ENCODE measurements at regions not wholly inside any gene's neighbourhood (a gene's known extent, or its start where the extent isn't known, plus 50 kb on each side); places are given as distances from the start of the nearest gene placed in this dataset.
A peak's percentile ranks its signal among the peaks of the same experiment; 100 is the strongest.

DNA sequence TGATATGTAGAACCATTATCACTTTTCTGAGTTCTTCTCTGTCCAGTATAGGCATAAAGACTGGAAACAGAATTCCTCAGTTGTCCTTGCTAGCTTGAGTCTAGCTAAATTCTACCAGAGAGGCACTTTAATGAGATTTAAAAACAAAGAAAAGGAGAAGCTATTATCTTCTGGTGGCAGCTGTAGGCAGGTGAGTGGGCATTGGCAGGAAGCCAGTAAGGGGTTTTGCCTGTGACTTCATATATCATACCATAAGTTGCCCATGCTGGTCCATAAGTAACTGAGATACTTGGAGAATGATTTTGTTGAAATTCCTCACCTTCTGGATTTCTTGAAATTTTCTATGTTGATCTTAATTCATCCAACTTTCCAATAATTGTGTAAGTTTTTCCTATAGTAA, 402.3 kb upstream of the TGFBR2 start:
- DNase-seq (ENCODE audit: low read depth): no peak

GRCh38 chr3:30206051-30206450, 400.4 kb upstream of the TGFBR2 start:
- no peak for DNase-seq (ENCODE audit: low read depth)

- peak; percentile 87 for DNase-seq (ENCODE audit: low read depth)
Measured at GRCh38 chr3:30221619-30222018, 384.8 kb upstream of the TGFBR2 start.

GRCh38 chr3:30222441-30222840, 384.0 kb upstream of the TGFBR2 start:
- no peak for DNase-seq (ENCODE audit: low read depth)

DNA sequence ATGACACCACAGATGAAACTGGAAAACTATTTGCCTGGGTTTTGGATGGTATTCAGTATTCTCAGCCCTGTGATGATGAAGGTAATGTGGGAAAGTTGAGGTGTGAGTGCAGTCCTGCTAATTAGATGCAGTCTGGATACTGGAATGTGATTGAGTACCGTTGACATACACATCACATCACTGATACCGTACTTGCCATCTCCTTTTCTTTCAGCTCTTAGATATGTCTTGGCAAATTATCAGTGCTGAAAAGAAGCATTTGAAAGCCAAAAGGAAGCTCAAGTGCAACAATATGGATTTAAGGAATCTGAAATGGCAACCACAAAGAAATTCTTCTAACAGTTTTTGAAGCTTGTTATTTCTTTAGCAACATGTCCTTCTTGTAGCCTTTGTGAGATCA, 381.4 kb upstream of the TGFBR2 start:
- no peak for DNase-seq (ENCODE audit: low read depth)

DNA sequence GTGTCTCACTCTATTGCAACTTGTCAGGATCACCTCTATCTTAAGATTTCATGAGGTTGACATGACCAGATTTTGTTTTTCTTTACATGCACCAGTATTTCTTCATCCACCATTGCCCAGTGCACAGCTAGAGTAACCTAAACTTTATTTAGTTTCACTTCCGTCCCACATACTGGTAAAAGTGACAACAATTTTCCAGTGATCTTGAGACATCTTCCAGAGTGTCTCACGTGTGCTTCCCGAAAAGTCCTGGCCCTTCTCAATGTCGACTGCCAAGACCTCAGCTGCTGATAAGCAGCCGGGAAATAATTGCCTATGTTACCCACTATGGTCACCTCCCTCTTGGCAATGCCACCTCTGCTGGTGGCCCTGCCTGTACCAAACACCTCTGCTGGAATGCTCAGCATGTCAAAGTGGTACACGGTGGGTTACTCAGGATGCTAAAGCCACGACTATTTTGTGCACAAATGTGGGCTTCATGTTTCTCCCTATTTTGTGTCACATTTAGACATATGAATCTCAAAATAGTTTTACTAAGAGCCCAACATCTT, 379.7 kb upstream of the TGFBR2 start:
- peak; percentile 58 for DNase-seq (ENCODE audit: low read depth)

DNA sequence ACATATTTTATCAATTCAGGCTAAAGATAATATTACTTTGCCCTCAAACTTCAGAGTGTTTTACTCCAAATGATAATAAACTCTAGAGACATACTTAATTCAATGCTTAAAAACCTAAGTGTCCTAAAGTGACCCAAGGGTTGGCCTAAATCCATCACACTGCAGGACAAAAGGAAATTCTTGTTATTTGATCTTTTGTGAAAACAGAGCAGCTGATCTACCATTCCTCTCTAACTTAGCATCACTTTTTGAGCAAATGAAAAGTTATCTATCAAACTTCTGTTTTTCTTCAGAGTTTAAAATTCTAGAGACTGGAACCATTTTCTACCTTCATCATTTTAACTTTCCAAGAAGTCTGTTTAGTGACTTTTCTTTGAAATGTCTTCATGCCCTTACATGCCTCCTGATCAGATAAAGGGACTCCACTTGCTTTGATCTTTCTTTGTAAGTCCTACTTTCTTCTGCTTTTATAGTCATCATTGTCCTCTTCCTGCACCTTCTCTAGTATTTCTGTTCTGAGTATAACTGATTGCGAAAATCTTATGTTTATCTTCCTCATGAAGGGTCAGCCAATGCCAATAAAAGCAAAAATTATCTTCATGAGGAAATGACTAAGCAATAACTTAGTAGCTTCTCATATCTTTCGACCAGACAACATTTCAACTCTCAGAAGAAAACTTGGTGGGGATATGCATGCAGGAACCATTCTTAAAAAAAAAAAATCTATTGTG, 378.7 kb upstream of the TGFBR2 start:
- DNase-seq (ENCODE audit: low read depth): peak; percentile 84

DNA sequence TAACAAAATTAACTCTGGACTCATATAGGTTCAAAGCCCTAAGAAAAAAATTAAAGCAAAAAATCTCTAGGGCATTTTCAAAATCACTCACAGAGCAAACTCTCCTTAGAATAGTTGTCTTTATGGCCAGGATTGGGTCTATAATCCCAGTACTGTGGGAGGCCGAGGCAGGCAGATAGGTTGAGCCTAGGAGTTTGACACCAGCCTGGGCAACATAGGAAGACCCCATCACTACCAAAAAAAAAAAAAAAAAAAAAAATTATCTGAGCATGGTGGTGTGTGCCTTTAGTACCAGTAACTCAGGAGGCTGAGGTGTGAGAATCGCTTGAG, 378.1 kb upstream of the TGFBR2 start:
- DNase-seq (ENCODE audit: low read depth): no peak

DNA sequence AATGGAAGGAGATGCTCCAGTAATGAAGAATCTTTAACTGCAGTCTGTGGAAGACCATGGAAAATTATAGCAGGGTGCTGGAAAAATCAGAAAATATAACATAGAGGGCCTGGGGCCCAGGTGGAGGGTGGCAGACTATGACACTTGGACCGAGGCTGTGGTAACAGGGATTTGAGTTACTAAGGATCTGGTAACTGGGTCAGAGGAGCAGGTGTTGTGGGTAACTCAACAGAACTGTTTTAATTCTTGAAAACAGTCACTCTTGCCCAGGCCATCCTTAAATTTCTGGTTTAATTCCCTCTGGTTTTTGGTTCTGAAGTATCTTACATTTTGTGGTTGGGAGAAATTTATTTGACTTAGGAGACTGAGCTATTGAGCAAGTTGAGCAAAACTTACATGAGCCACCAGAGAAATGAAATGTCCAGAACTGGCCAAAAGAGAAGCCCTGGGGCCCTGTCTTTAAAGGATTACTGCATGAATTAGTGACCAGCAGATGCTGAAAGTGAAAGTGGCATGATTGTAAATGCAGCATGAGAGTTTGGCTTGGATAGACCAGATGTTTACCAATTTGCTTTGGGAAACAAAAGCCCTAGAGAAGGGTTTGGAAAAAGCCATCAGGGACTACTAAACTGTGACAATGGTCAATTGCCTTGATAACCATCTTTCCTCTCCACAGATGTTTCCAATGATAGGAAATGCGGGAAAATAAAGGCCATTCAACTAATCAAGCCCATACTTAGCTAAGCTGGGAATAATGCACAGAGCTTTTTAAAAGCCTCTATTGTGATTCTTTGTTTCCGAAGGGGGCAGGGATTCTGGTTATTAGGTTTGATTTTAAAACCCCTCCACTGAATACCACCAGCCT, 374.9 kb upstream of the TGFBR2 start:
- peak; percentile 86 for DNase-seq (ENCODE audit: low read depth)

- peak; percentile 71 for DNase-seq (ENCODE audit: low read depth)
Measured at GRCh38 chr3:30232142-30232541, 374.3 kb upstream of the TGFBR2 start.

GRCh38 chr3:30233913-30234646, 372.3 kb upstream of the TGFBR2 start:
- DNase-seq (ENCODE audit: low read depth): no peak

GRCh38 chr3:30236011-30236410, 370.4 kb upstream of the TGFBR2 start:
- no peak for DNase-seq (ENCODE audit: low read depth)

DNA sequence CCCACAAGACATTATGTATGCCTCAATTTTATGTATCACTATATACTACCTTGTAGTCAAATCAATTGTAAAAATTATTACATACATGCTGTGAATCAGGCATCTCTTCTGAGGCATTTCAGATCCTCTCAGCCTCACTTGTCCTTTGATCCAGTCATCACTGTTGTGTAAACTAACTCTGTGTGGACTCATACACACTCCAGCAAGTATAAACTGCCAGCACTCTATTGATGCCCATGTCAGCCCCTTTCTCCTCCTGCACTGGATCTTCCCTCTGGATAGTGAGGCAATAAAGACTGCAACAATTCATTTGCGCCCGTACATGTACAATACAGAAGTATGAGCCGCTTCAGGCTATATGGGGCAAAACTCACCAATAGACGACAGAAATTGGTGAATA, 364.7 kb upstream of the TGFBR2 start:
- no peak for DNase-seq (ENCODE audit: low read depth)

GRCh38 chr3:30245858-30246622, 360.4 kb upstream of the TGFBR2 start:
- no peak for DNase-seq (ENCODE audit: low read depth)

- DNase-seq (ENCODE audit: low read depth): no peak
Measured at GRCh38 chr3:30248423-30248822, 358.0 kb upstream of the TGFBR2 start.

DNA sequence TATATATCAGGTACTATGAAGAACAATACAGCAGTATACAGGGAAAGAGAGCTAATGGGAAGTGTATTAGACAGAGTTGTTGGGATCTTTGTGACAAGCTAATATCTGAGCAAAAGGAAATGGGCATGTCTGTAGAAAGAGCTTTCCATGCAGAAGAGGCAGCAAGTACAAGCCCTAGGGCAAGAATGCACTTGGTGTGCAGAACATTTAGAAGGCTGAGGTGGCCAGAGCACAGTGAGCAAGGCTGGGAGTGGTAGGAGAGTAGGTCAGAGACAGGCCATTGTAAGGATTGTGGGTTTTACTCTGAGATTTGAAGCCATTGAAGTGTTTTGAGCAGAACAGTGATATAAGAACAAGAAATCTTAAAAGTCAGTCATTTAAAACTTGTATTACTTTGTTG, 353.9 kb upstream of the TGFBR2 start:
- DNase-seq (ENCODE audit: low read depth): no peak

- DNase-seq (ENCODE audit: low read depth): no peak
Measured at GRCh38 chr3:30253832-30254231, 352.6 kb upstream of the TGFBR2 start.

GRCh38 chr3:30256474-30256873, 349.9 kb upstream of the TGFBR2 start:
- no peak for DNase-seq (ENCODE audit: low read depth)

GRCh38 chr3:30258426-30259392, 347.7 kb upstream of the TGFBR2 start:
- DNase-seq (ENCODE audit: low read depth): no peak

- no peak for DNase-seq (ENCODE audit: low read depth)
Measured at GRCh38 chr3:30259730-30260129, 346.7 kb upstream of the TGFBR2 start.
